Caco-2 (cell line): ENCODE measurements at regions not wholly inside any gene's neighbourhood (a gene's known extent, or its start where the extent isn't known, plus 50 kb on each side); places are given as distances from the start of the nearest gene placed in this dataset.

Experiments
- BruUV-seq: library from RNA; stranded (reverse); fragments of 400-500 nt; replicated peaks from 2 replicates; lab custom pipeline; 2021; lab: Mats Ljungman, UMichigan
- CTCF ChIA-PET: fragments of 300-600 bp; sonication (Branson Sonifier 250); formaldehyde crosslinking; loops from one replicate; lab custom pipeline; 2022; ENCODE audit warnings: antibody characterized with exemption; lab: Charles Lee
- POLR2A ChIA-PET: fragments of 300-600 bp; sonication (Branson Sonifier 250); formaldehyde crosslinking; loops from one replicate; lab custom pipeline; 2022; ENCODE audit warnings: antibody characterized with exemption; lab: Charles Lee
- DNase-seq, 2 experiments: peaks; one replicate each; pipeline versions ENCODE4 v3.0.0 to v3.0.0-alpha.2; 2020 to 2022
- H3K27me3 ChIP-seq: replicated peaks from 2 replicates; pipeline ENCODE4 v1.6.0; 2011; ENCODE audit warnings: low read length; ENCODE audit not compliant: control insufficient read depth, insufficient read depth
- H3K36me3 ChIP-seq: 2 replicates; pipeline ENCODE4 v1.5.1; 2011; ENCODE audit warnings: low read length; ENCODE audit not compliant: control insufficient read depth, insufficient read depth
- H3K4me1 ChIP-seq: fragments of 250-450 bp; sonication (Bioruptor Pico); 2 replicates; pipeline ENCODE4 v1.5.1; 2020; ENCODE audit warnings: mild to moderate bottlenecking
- H3K4me3 ChIP-seq: 2 replicates; pipeline ENCODE4 v1.5.1; 2011; ENCODE audit warnings: low read depth, mild to moderate bottlenecking, control low read depth, low read length
- H3K9me3 ChIP-seq: fragments of 250-450 bp; sonication (Bioruptor Pico); 2 replicates; pipeline ENCODE4 v1.5.1; 2020; ENCODE audit warnings: mild to moderate bottlenecking, moderate library complexity
- H3K27ac Mint-ChIP-seq: one replicate; pipeline ENCODE4 v1.8.0; 2022; ENCODE audit warnings: mixed read lengths; ENCODE audit not compliant: unreplicated experiment
- H3K27me3 Mint-ChIP-seq: one replicate; pipeline ENCODE4 v1.8.0; 2022; ENCODE audit warnings: mixed read lengths; ENCODE audit not compliant: insufficient read depth, unreplicated experiment
- H3K36me3 Mint-ChIP-seq: one replicate; pipeline ENCODE4 v1.8.0; 2022; ENCODE audit warnings: mild to moderate bottlenecking, mixed read lengths; ENCODE audit not compliant: insufficient read depth, unreplicated experiment
- H3K4me1 Mint-ChIP-seq: one replicate; pipeline ENCODE4 v1.8.0; 2022; ENCODE audit warnings: low read depth, mixed read lengths; ENCODE audit not compliant: unreplicated experiment
- H3K4me3 Mint-ChIP-seq: one replicate; pipeline ENCODE4 v1.8.0; 2022; ENCODE audit warnings: mild to moderate bottlenecking, moderate library complexity, mixed read lengths; ENCODE audit not compliant: unreplicated experiment
- H3K9me3 Mint-ChIP-seq: one replicate; pipeline ENCODE4 v1.8.0; 2022; ENCODE audit warnings: mixed read lengths; ENCODE audit not compliant: unreplicated experiment
- CTCF ChIP-seq, 2 experiments: fragments of 200-600 bp in 1 of 2; IDR thresholded peaks; 1 replicate in 1 of 2; 2 replicates in 1 of 2; pipeline versions ENCODE4 v1.5.1 to v1.8.0; 2011 to 2022; ENCODE audit warnings: antibody characterized with exemption in 1 of 2, control low read depth in 1 of 2, inconsistent platforms in 1 of 2, low read depth in 1 of 2, low read length in 1 of 2, mild to moderate bottlenecking in 1 of 2, moderate library complexity in 1 of 2; ENCODE audit not compliant: insufficient read depth in 1 of 2, severe bottlenecking in 1 of 2, unreplicated experiment in 1 of 2
- intact Hi-C: fragments of 100-400 bp; cut with micrococcal nuclease; formaldehyde crosslinking; loops from one replicate; pipeline ENCODE4 v1.10.0; 2022; ENCODE audit not compliant: unreplicated experiment

GRCh38 chr4:127240764-127241105 lies 392.0 kb upstream of the INTU start:
- Mint-ChIP-seq H3K9me3 (no peaks in the 10 kb centered on the region), H3K27ac (no peak overlapping the region), H3K4me1 (no peaks in the 10 kb centered on the region), H3K4me3 (no peak overlapping the region), H3K36me3 (no peaks in the 10 kb centered on the region), H3K27me3 (no peaks in the 10 kb centered on the region)
- no peaks in the 10 kb centered on the region for H3K27me3 ChIP-seq
- H3K9me3 ChIP-seq = no peaks in the 10 kb centered on the region
- no peak for DNase-seq
- BruUV-seq = no TSS peak
- TF ChIP-seq CTCF (IDR thresholded peaks at IDR 0.05; ENCODE audit: insufficient read depth in 1 of 2, low read depth in 1 of 2, low read length in 1 of 2, severe bottlenecking in 1 of 2, unreplicated experiment in 1 of 2) = no peak
- intact Hi-C loops = no loop called here
- H3K36me3 ChIP-seq = no peaks in the 10 kb centered on the region
- POLR2A ChIA-PET = no interaction called here
- no peak overlapping the region for H3K4me3 ChIP-seq
- H3K4me1 ChIP-seq = no peaks in the 10 kb centered on the region
- CTCF ChIA-PET = no interaction called here

DNA sequence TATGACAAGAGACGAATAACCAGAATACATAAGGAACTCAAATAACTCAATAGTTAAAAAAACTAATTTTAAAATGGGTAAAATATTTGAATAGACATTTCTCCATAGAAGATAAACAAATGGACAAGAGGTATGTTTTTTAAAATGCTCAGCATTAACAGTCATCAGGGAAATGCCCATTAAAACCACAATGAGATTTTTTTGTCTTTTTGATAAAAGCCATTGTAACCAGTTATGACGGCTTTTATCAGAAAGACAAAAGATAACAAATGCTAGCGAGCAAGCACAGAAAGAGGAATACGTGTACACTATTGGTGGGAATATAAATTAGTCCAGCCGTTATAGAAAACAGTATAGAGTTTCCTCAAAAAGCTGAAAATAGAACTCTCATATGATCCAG lies 388.2 kb upstream of the INTU start:
- no peak for TF ChIP-seq CTCF (IDR thresholded peaks at IDR 0.05; ENCODE audit: insufficient read depth in 1 of 2, low read depth in 1 of 2, low read length in 1 of 2, severe bottlenecking in 1 of 2, unreplicated experiment in 1 of 2)
- Histone ChIP-seq H3K36me3 (no peaks in the 10 kb centered on the region), H3K4me1 (no peaks in the 10 kb centered on the region), H3K4me3 (no peak overlapping the region), H3K27me3 (no peaks in the 10 kb centered on the region), H3K9me3 (no peaks in the 10 kb centered on the region)
- Mint-ChIP-seq H3K4me3 (no peak overlapping the region), H3K36me3 (no peaks in the 10 kb centered on the region), H3K27ac (no peak overlapping the region), H3K4me1 (no peaks in the 10 kb centered on the region), H3K9me3 (no peaks in the 10 kb centered on the region), H3K27me3 (no peaks in the 10 kb centered on the region)
- ChIA-PET CTCF (no interaction called here), POLR2A (no interaction called here)
- intact Hi-C loops = no loop called here
- BruUV-seq = no TSS peak
- no peak for DNase-seq

GRCh38 chr4:127246963-127247952 lies 385.5 kb upstream of the INTU start:
- POLR2A ChIA-PET = no interaction called here
- no peaks in the 10 kb centered on the region for H3K27me3 Mint-ChIP-seq
- H3K36me3 Mint-ChIP-seq = no peaks in the 10 kb centered on the region
- CTCF ChIA-PET = no interaction called here
- Histone ChIP-seq H3K4me1 (no peaks in the 10 kb centered on the region), H3K9me3 (no peaks in the 10 kb centered on the region), H3K36me3 (no peaks in the 10 kb centered on the region), H3K4me3 (no peak overlapping the region), H3K27me3 (no peaks in the 10 kb centered on the region)
- DNase-seq = no peak
- intact Hi-C loops = no loop called here
- BruUV-seq = no TSS peak
- no peaks in the 10 kb centered on the region for H3K4me1 Mint-ChIP-seq
- no peak for TF ChIP-seq CTCF (IDR thresholded peaks at IDR 0.05; ENCODE audit: insufficient read depth in 1 of 2, low read depth in 1 of 2, low read length in 1 of 2, severe bottlenecking in 1 of 2, unreplicated experiment in 1 of 2)
- no peak overlapping the region for H3K4me3 Mint-ChIP-seq
- no peaks in the 10 kb centered on the region for H3K9me3 Mint-ChIP-seq
- H3K27ac Mint-ChIP-seq = no peak overlapping the region
